ENCODE measurements at regions not wholly inside any gene's neighbourhood (a gene's known extent, or its start where the extent isn't known, plus 50 kb on each side); places are given as distances from the start of the nearest gene placed in this dataset.

DNA sequence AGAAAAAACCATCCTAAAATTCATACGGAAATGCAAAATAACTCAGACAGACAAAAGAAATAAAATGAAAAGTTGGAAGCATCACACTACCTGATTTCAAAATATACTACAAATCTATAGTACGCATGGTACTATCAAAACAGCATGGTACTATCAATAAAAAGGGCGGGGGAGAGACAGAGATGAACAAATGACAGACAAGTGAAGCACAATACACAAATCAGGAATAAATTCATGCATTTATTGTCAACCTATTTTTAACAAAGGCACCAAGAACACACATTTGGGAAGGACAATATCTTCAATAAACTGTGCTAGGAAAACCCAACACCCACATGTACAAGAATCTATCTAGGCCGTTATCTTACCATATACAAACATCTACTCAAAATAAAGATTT, 207.4 kb upstream of the WSB1 start:
- TF ChIP-seq MTA2 (IDR thresholded peaks at IDR 0.05; ENCODE audit: low read depth) (no peak), KLF13 (tag; IDR thresholded peaks at IDR 0.05; ENCODE audit: borderline replicate concordance, low read depth) (no peak), TEAD1 (CRISPR knock-in tag; IDR thresholded peaks at IDR 0.05) (no peak), MAFG (tag; conservative IDR thresholded peaks at IDR 0.05) (no peak), STAT5B (CRISPR knock-in tag; IDR thresholded peaks at IDR 0.05) (no peak), TCF7 (IDR thresholded peaks at IDR 0.05; ENCODE audit: borderline replicate concordance) (no peak), ZNF561 (CRISPR knock-in tag; conservative IDR thresholded peaks at IDR 0.05) (no peak), MAFK (IDR thresholded peaks at IDR 0.05; ENCODE audit: low read length) (no peak), MTA3 (IDR thresholded peaks at IDR 0.05; ENCODE audit: borderline replicate concordance) (no peak)
- TF ChIP-seq, protein P1, sequence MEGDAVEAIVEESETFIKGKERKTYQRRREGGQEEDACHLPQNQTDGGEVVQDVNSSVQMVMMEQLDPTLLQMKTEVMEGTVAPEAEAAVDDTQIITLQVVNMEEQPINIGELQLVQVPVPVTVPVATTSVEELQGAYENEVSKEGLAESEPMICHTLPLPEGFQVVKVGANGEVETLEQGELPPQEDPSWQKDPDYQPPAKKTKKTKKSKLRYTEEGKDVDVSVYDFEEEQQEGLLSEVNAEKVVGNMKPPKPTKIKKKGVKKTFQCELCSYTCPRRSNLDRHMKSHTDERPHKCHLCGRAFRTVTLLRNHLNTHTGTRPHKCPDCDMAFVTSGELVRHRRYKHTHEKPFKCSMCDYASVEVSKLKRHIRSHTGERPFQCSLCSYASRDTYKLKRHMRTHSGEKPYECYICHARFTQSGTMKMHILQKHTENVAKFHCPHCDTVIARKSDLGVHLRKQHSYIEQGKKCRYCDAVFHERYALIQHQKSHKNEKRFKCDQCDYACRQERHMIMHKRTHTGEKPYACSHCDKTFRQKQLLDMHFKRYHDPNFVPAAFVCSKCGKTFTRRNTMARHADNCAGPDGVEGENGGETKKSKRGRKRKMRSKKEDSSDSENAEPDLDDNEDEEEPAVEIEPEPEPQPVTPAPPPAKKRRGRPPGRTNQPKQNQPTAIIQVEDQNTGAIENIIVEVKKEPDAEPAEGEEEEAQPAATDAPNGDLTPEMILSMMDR (IDR thresholded peaks at IDR 0.05 in 2 of 3, conservative IDR thresholded peaks at IDR 0.05 in 1 of 3; ENCODE audit: insufficient read depth in 2 of 3, low read depth in 1 of 3, low read length in 3 of 3) = no peak
- TF ChIP-seq, protein P2, sequence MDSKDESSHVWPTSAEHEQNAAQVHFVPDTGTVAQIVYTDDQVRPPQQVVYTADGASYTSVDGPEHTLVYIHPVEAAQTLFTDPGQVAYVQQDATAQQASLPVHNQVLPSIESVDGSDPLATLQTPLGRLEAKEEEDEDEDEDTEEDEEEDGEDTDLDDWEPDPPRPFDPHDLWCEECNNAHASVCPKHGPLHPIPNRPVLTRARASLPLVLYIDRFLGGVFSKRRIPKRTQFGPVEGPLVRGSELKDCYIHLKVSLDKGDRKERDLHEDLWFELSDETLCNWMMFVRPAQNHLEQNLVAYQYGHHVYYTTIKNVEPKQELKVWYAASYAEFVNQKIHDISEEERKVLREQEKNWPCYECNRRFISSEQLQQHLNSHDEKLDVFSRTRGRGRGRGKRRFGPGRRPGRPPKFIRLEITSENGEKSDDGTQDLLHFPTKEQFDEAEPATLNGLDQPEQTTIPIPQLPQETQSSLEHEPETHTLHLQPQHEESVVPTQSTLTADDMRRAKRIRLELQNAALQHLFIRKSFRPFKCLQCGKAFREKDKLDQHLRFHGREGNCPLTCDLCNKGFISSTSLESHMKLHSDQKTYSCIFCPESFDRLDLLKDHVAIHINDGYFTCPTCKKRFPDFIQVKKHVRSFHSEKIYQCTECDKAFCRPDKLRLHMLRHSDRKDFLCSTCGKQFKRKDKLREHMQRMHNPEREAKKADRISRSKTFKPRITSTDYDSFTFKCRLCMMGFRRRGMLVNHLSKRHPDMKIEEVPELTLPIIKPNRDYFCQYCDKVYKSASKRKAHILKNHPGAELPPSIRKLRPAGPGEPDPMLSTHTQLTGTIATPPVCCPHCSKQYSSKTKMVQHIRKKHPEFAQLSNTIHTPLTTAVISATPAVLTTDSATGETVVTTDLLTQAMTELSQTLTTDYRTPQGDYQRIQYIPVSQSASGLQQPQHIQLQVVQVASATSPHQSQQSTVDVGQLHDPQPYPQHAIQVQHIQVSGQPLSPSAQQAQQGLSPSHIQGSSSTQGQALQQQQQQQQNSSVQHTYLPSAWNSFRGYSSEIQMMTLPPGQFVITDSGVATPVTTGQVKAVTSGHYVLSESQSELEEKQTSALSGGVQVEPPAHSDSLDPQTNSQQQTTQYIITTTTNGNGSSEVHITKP (IDR thresholded peaks at IDR 0.05; ENCODE audit: partially characterized antibody) = no peak
- TF ChIP-seq, protein P3, sequence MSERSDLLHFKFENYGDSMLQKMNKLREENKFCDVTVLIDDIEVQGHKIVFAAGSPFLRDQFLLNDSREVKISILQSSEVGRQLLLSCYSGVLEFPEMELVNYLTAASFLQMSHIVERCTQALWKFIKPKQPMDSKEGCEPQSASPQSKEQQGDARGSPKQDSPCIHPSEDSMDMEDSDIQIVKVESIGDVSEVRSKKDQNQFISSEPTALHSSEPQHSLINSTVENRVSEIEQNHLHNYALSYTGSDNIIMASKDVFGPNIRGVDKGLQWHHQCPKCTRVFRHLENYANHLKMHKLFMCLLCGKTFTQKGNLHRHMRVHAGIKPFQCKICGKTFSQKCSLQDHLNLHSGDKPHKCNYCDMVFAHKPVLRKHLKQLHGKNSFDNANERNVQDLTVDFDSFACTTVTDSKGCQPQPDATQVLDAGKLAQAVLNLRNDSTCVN (CRISPR knock-in tag; IDR thresholded peaks at IDR 0.05) = no peak
- TF ChIP-seq, protein P4, sequence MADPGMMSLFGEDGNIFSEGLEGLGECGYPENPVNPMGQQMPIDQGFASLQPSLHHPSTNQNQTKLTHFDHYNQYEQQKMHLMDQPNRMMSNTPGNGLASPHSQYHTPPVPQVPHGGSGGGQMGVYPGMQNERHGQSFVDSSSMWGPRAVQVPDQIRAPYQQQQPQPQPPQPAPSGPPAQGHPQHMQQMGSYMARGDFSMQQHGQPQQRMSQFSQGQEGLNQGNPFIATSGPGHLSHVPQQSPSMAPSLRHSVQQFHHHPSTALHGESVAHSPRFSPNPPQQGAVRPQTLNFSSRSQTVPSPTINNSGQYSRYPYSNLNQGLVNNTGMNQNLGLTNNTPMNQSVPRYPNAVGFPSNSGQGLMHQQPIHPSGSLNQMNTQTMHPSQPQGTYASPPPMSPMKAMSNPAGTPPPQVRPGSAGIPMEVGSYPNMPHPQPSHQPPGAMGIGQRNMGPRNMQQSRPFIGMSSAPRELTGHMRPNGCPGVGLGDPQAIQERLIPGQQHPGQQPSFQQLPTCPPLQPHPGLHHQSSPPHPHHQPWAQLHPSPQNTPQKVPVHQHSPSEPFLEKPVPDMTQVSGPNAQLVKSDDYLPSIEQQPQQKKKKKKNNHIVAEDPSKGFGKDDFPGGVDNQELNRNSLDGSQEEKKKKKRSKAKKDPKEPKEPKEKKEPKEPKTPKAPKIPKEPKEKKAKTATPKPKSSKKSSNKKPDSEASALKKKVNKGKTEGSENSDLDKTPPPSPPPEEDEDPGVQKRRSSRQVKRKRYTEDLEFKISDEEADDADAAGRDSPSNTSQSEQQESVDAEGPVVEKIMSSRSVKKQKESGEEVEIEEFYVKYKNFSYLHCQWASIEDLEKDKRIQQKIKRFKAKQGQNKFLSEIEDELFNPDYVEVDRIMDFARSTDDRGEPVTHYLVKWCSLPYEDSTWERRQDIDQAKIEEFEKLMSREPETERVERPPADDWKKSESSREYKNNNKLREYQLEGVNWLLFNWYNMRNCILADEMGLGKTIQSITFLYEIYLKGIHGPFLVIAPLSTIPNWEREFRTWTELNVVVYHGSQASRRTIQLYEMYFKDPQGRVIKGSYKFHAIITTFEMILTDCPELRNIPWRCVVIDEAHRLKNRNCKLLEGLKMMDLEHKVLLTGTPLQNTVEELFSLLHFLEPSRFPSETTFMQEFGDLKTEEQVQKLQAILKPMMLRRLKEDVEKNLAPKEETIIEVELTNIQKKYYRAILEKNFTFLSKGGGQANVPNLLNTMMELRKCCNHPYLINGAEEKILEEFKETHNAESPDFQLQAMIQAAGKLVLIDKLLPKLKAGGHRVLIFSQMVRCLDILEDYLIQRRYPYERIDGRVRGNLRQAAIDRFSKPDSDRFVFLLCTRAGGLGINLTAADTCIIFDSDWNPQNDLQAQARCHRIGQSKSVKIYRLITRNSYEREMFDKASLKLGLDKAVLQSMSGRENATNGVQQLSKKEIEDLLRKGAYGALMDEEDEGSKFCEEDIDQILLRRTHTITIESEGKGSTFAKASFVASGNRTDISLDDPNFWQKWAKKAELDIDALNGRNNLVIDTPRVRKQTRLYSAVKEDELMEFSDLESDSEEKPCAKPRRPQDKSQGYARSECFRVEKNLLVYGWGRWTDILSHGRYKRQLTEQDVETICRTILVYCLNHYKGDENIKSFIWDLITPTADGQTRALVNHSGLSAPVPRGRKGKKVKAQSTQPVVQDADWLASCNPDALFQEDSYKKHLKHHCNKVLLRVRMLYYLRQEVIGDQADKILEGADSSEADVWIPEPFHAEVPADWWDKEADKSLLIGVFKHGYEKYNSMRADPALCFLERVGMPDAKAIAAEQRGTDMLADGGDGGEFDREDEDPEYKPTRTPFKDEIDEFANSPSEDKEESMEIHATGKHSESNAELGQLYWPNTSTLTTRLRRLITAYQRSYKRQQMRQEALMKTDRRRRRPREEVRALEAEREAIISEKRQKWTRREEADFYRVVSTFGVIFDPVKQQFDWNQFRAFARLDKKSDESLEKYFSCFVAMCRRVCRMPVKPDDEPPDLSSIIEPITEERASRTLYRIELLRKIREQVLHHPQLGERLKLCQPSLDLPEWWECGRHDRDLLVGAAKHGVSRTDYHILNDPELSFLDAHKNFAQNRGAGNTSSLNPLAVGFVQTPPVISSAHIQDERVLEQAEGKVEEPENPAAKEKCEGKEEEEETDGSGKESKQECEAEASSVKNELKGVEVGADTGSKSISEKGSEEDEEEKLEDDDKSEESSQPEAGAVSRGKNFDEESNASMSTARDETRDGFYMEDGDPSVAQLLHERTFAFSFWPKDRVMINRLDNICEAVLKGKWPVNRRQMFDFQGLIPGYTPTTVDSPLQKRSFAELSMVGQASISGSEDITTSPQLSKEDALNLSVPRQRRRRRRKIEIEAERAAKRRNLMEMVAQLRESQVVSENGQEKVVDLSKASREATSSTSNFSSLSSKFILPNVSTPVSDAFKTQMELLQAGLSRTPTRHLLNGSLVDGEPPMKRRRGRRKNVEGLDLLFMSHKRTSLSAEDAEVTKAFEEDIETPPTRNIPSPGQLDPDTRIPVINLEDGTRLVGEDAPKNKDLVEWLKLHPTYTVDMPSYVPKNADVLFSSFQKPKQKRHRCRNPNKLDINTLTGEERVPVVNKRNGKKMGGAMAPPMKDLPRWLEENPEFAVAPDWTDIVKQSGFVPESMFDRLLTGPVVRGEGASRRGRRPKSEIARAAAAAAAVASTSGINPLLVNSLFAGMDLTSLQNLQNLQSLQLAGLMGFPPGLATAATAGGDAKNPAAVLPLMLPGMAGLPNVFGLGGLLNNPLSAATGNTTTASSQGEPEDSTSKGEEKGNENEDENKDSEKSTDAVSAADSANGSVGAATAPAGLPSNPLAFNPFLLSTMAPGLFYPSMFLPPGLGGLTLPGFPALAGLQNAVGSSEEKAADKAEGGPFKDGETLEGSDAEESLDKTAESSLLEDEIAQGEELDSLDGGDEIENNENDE (IDR thresholded peaks at IDR 0.05; ENCODE audit: low read depth, low read length) = no peak
- TF ChIP-seq, protein P5, sequence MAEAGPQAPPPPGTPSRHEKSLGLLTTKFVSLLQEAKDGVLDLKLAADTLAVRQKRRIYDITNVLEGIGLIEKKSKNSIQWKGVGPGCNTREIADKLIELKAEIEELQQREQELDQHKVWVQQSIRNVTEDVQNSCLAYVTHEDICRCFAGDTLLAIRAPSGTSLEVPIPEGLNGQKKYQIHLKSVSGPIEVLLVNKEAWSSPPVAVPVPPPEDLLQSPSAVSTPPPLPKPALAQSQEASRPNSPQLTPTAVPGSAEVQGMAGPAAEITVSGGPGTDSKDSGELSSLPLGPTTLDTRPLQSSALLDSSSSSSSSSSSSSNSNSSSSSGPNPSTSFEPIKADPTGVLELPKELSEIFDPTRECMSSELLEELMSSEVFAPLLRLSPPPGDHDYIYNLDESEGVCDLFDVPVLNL (CRISPR knock-in tag; IDR thresholded peaks at IDR 0.05; ENCODE audit: low read depth) = no peak

Data from K562 (cell line).